Adrenal gland (tissue), 9 donors: ENCODE measurements at regions not wholly inside any gene's neighbourhood (a gene's known extent, or its start where the extent isn't known, plus 50 kb on each side); places are given as distances from the start of the nearest gene placed in this dataset.

Experiments used
- DNase-seq, 7 donors: peaks; one replicate each; pipeline ENCODE4 v3.0.0-alpha.2; 2019 to 2020
- H3K27ac ChIP-seq, 5 donors: fragments of 200-600 bp; sonication (generic) in 4 of 5; 1 replicate in 3 of 5; 2 replicates in 2 of 5; pipeline versions ENCODE4 v1.5.1 to v1.8.0; 2016 to 2020; ENCODE audit warnings: mild to moderate bottlenecking in 1 of 5
- H3K27me3 ChIP-seq: fragments of 200-600 bp; 2 replicates; pipeline ENCODE4 v1.8.0; 2021
- H3K36me3 ChIP-seq, 2 donors: fragments of 200-600 bp; replicated peaks in 1 of 2; 1 replicate in 1 of 2; 2 replicates in 1 of 2; pipeline versions ENCODE4 v1.5.1 to v1.8.0; 2018 to 2022
- H3K4me1 ChIP-seq, 2 donors: fragments of 200-600 bp; replicated peaks in 1 of 2; 1 replicate in 1 of 2; 2 replicates in 1 of 2; pipeline versions ENCODE4 v1.5.1 to v1.8.0; 2018 to 2021
- H3K4me3 ChIP-seq, 4 donors: fragments of 200-600 bp; sonication (generic) in 3 of 4; one replicate each; pipeline ENCODE4 v1.5.1; 2016 to 2018
- H3K9me3 ChIP-seq, 3 donors: fragments of 200-600 bp; sonication (generic) in 1 of 3; replicated peaks in 1 of 3; 1 replicate in 2 of 3; 2 replicates in 1 of 3; pipeline versions ENCODE4 v1.5.1 to v1.8.0; 2016 to 2021
- POLR2A ChIP-seq, 2 donors: fragments of 450-650 bp; IDR thresholded peaks; one replicate each; pipeline ENCODE4 v1.6.1; 2017; ENCODE audit warnings: antibody characterized with exemption in 2 of 2, mild to moderate bottlenecking in 2 of 2, moderate library complexity in 1 of 2
- WGBS, 4 donors: extraction: QIAGEN DNeasy Blood & Tissue Kit in 2 of 4; methylation state at CpG; one replicate each; pipeline versions ENCODE4 v1.1.5 to v1.1.7; 2013 to 2017; 5-methylcytosine and 5-hydroxymethylcytosine counted together
- intact Hi-C, 2 donors: fragments of 100-400 bp; cut with DNase I; formaldehyde crosslinking; loops; one replicate each; pipeline versions ENCODE4 v1.14.1 to v1.15.0; 2022 to 2023
- TF ChIP-seq, protein P1 (sequence below), 6 experiments: fragments of 450-650 bp in 4 of 6; fragments of 200-600 bp in 2 of 6; sonication (generic) in 1 of 6; IDR thresholded peaks; 1 replicate in 5 of 6; 2 replicates in 1 of 6; pipeline versions ENCODE4 v1.5.1 to v1.8.0; 2016 to 2021; ENCODE audit warnings: antibody characterized with exemption in 6 of 6, mild to moderate bottlenecking in 2 of 6, moderate library complexity in 1 of 6
- donor health status: healthy with polysubstance abuse.
- donor health status: Bipolar disorder and iron deficiency.
- donor health status: DM: yes; HTN: yes; CAD: no.
- donor health status: DM: no; HTN: no; CAD: no.
- donor health status: DM: no; HTN: no; CAD: no.

DNA sequence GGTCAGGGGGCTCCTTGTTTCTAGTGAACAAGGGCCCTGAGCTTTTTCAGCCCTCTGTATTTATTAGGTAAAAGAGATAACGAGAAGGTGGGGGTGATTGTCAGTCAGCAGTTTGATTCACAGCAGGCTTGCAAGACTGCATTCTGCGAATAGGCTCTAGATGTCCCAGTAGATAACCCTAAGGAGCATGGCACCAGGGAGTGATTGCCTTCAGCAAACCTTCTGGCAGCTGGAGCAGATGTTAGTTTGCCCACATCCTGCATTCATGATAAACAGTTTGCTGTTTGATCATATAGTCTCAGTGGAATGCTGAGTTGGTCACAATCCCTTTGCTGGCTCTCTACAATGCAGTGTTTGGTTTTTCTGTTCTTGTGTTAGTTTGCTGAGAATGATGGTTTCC, 161.3 kb upstream of the GADL1 start:
- H3K27me3 ChIP-seq, result no peaks in the 10 kb centered on the region
- no peaks in the 10 kb centered on the region for H3K36me3 ChIP-seq
- no peak for DNase-seq
- H3K4me3 ChIP-seq, result no peak overlapping the region
- TF ChIP-seq, protein P1, sequence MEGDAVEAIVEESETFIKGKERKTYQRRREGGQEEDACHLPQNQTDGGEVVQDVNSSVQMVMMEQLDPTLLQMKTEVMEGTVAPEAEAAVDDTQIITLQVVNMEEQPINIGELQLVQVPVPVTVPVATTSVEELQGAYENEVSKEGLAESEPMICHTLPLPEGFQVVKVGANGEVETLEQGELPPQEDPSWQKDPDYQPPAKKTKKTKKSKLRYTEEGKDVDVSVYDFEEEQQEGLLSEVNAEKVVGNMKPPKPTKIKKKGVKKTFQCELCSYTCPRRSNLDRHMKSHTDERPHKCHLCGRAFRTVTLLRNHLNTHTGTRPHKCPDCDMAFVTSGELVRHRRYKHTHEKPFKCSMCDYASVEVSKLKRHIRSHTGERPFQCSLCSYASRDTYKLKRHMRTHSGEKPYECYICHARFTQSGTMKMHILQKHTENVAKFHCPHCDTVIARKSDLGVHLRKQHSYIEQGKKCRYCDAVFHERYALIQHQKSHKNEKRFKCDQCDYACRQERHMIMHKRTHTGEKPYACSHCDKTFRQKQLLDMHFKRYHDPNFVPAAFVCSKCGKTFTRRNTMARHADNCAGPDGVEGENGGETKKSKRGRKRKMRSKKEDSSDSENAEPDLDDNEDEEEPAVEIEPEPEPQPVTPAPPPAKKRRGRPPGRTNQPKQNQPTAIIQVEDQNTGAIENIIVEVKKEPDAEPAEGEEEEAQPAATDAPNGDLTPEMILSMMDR (IDR thresholded peaks at IDR 0.05), result no peak
- no peak for TF ChIP-seq POLR2A (IDR thresholded peaks at IDR 0.05)
- peaks cover 0 to 4% (median 0%) of the 10 kb centered on the region in 3 donors for H3K9me3 ChIP-seq
- 83 to 100% (median 91%) methylated on average over 2 of the region's 2 CpGs for WGBS, 4 donors
- H3K27ac ChIP-seq, result no peak overlapping the region
- H3K4me1 ChIP-seq, result no peaks in the 10 kb centered on the region
- intact Hi-C loops, result no loop called here

DNA sequence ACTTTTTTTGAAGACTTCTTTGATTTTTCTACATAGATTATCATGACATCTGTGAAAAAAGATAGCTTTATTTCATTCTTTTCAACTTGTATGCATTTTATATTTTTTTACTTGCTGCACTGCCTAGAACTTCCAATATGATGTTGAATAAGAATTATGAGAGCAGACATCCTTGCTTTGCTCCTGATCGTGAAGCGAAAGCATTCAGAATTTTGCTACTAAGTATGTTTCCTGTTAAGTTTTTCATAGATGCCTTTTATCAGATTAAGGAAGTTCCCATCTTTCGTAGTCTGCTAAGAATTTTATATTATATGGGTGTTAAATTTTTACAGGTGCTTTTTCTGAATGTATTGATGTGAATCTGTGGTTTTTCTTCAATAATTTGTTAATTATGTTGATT, 163.4 kb upstream of the GADL1 start:
- no peaks in the 10 kb centered on the region for H3K27me3 ChIP-seq

DNA sequence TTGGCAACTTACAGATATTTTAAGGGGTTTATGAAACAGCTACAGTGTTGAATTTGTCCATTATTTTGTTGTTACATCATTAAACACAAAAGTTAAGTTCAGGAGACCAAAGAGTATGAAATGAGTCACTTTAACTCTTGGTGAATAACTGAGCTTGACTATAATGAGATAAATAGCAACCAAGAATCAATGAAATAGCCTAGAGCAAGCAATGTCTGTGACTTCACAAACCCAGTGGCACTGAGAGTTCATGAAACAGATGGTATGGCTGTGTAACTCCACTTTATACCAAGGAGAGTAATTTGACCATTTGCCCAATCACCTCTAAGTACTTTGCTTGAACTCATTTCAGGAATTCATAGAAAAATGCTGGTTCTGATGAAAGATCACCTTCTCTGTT, 169.6 kb upstream of the GADL1 start:
- H3K27me3 ChIP-seq, result no peaks in the 10 kb centered on the region
- intact Hi-C loops, result no loop called here
- H3K9me3 ChIP-seq, result no peaks in the 10 kb centered on the region
- no peak overlapping the region for H3K27ac ChIP-seq
- no peak for DNase-seq
- no peak overlapping the region for H3K4me3 ChIP-seq
- TF ChIP-seq, protein P1 (IDR thresholded peaks at IDR 0.05), result no peak
- TF ChIP-seq POLR2A (IDR thresholded peaks at IDR 0.05), result no peak
- H3K36me3 ChIP-seq, result no peaks in the 10 kb centered on the region
- peaks cover 0 to 9% of the 10 kb centered on the region in 2 donors for H3K4me1 ChIP-seq

More for the DNA sequence above, 163.4 kb upstream of the GADL1 start:
- no peak overlapping the region for H3K27ac ChIP-seq
- intact Hi-C loops, result no loop called here
- TF ChIP-seq POLR2A (IDR thresholded peaks at IDR 0.05), result no peak
- TF ChIP-seq, protein P1 (IDR thresholded peaks at IDR 0.05), result no peak
- H3K9me3 ChIP-seq, result peaks cover 0 to 4% (median 0%) of the 10 kb centered on the region in 3 donors
- H3K36me3 ChIP-seq, result no peaks in the 10 kb centered on the region
- no peak overlapping the region for H3K4me3 ChIP-seq
- no peak for DNase-seq
- no peaks in the 10 kb centered on the region for H3K4me1 ChIP-seq
- WGBS, 4 donors, result 46 to 83% (median 74%) methylated on average over 3 of the region's 3 CpGs

DNA sequence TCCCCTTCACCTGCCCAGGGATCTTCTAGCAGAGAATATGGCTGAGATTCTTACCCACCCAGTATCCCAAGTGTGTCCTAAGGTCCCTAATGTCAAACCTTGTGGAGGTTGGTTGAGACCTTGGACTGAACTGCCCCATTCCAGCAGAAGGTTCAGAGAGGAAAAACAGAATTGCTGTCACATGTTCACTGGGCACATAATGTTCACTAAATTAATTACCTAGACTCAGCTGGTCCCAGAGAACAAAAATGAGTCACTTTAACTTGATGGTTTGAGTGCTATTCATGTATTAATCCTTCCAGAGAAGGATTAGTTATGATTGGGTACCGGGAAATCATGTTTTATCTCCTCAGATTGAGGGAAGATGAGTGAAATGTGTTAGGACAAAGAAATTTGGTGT, 171.3 kb upstream of the GADL1 start:
- Histone ChIP-seq H3K27me3 (no peaks in the 10 kb centered on the region), H3K27ac (no peak overlapping the region), H3K36me3 (no peaks in the 10 kb centered on the region), H3K9me3 (no peaks in the 10 kb centered on the region), H3K4me3 (no peak overlapping the region), H3K4me1 (peaks cover 0 to 9% of the 10 kb centered on the region in 2 donors)
- no peak for TF ChIP-seq POLR2A (IDR thresholded peaks at IDR 0.05)
- TF ChIP-seq, protein P1 (IDR thresholded peaks at IDR 0.05), result no peak
- WGBS, 4 donors, result 84 to 100% (median 90%) methylated on average over 1 of the region's 1 CpG
- intact Hi-C loops, result no loop called here
- DNase-seq, result no peak
